ENCODE measurements at regions not wholly inside any gene's neighbourhood (a gene's known extent, or its start where the extent isn't known, plus 50 kb on each side); places are given as distances from the start of the nearest gene placed in this dataset.

GRCh38 chr19:31570718-31571117 lies 221.5 kb upstream of the TSHZ3 start:
- H3K27ac ChIP-seq, result no peak overlapping the region
- DNase-seq (ENCODE audit: low spot score), result no peak
- TF ChIP-seq CTCF (IDR thresholded peaks at IDR 0.05; ENCODE audit: poor library complexity), result no peak
- no peak for TF ChIP-seq EZH2phosphoT487 (IDR thresholded peaks at IDR 0.05; ENCODE audit: low read depth, severe bottlenecking, unreplicated experiment)
- no peak for TF ChIP-seq EZH2 (IDR thresholded peaks at IDR 0.05; ENCODE audit: borderline replicate concordance)
- H3K79me2 ChIP-seq, result no peaks in the 10 kb centered on the region
- H3K27me3 ChIP-seq, result no peaks in the 10 kb centered on the region
- H3K9me2 ChIP-seq (replicated peaks; ENCODE audit: insufficient read depth), result no peaks in the 10 kb centered on the region
- 83% methylated on average over 4 of the region's 4 CpGs for WGBS (ENCODE audit: low lambda C conversion rate, missing lambda C conversion rate)
- no peak overlapping the region for H2AFZ ChIP-seq
- no peaks in the 10 kb centered on the region for H3K36me3 ChIP-seq (replicated peaks; ENCODE audit: insufficient read depth, low read depth)
- no peak overlapping the region for H3K4me2 ChIP-seq
- H4K20me1 ChIP-seq (ENCODE audit: insufficient read depth, poor library complexity, severe bottlenecking), result no peaks in the 10 kb centered on the region
- H3K9me3 ChIP-seq (ENCODE audit: low read depth), result no peaks in the 10 kb centered on the region
- no peak overlapping the region for H3K4me3 ChIP-seq
- H3K4me1 ChIP-seq (ENCODE audit: insufficient read depth), result no peaks in the 10 kb centered on the region

GRCh38 chr19:31572102-31572975 lies 223.1 kb upstream of the TSHZ3 start:
- TF ChIP-seq EZH2phosphoT487 (IDR thresholded peaks at IDR 0.05; ENCODE audit: low read depth, severe bottlenecking, unreplicated experiment) (no peak), CTCF (IDR thresholded peaks at IDR 0.05; ENCODE audit: poor library complexity) (no peak), EZH2 (IDR thresholded peaks at IDR 0.05; ENCODE audit: borderline replicate concordance) (no peak)
- H4K20me1 ChIP-seq (ENCODE audit: insufficient read depth, poor library complexity, severe bottlenecking), result no peaks in the 10 kb centered on the region
- no peaks in the 10 kb centered on the region for H3K4me1 ChIP-seq (ENCODE audit: insufficient read depth)
- no peak for DNase-seq (ENCODE audit: low spot score)
- H3K9me2 ChIP-seq (replicated peaks; ENCODE audit: insufficient read depth), result no peaks in the 10 kb centered on the region
- H3K27me3 ChIP-seq, result no peaks in the 10 kb centered on the region
- WGBS (ENCODE audit: low lambda C conversion rate, missing lambda C conversion rate), result 73% methylated on average over 11 of the region's 11 CpGs
- no peaks in the 10 kb centered on the region for H3K79me2 ChIP-seq
- no peaks in the 10 kb centered on the region for H3K9me3 ChIP-seq (ENCODE audit: low read depth)
- H3K36me3 ChIP-seq (replicated peaks; ENCODE audit: insufficient read depth, low read depth), result no peaks in the 10 kb centered on the region
- no peak overlapping the region for H3K27ac ChIP-seq
- H2AFZ ChIP-seq, result no peak overlapping the region
- no peak overlapping the region for H3K4me2 ChIP-seq
- no peak overlapping the region for H3K4me3 ChIP-seq

- 61% methylated on average over 8 of the region's 8 CpGs for WGBS (ENCODE audit: low lambda C conversion rate, missing lambda C conversion rate)
- Histone ChIP-seq H3K9me2 (replicated peaks; ENCODE audit: insufficient read depth) (no peaks in the 10 kb centered on the region), H4K20me1 (ENCODE audit: insufficient read depth, poor library complexity, severe bottlenecking) (no peaks in the 10 kb centered on the region), H3K36me3 (replicated peaks; ENCODE audit: insufficient read depth, low read depth) (no peaks in the 10 kb centered on the region), H3K27me3 (no peaks in the 10 kb centered on the region), H2AFZ (no peak overlapping the region), H3K79me2 (no peaks in the 10 kb centered on the region), H3K27ac (no peak overlapping the region), H3K9me3 (ENCODE audit: low read depth) (no peaks in the 10 kb centered on the region), H3K4me1 (ENCODE audit: insufficient read depth) (no peaks in the 10 kb centered on the region), H3K4me2 (no peak overlapping the region), H3K4me3 (no peak overlapping the region)
- no peak for DNase-seq (ENCODE audit: low spot score)
- no peak for TF ChIP-seq EZH2phosphoT487 (IDR thresholded peaks at IDR 0.05; ENCODE audit: low read depth, severe bottlenecking, unreplicated experiment)
- no peak for TF ChIP-seq CTCF (IDR thresholded peaks at IDR 0.05; ENCODE audit: poor library complexity)
- TF ChIP-seq EZH2 (IDR thresholded peaks at IDR 0.05; ENCODE audit: borderline replicate concordance), result no peak
These were observed 223.7 kb upstream of the TSHZ3 start for GRCh38 chr19:31572976-31573298.
